Sciatic nerve (tissue), 2 donors: ENCODE measurements at regions not wholly inside any gene's neighbourhood (a gene's known extent, or its start where the extent isn't known, plus 50 kb on each side); places are given as distances from the start of the nearest gene placed in this dataset.
"Not testable (repeated sequence)": the region's sequence is repeated elsewhere in the genome, so short reads cannot be mapped to it uniquely, and the experiment has no call there.

ENCODE experiments used
- ATAC-seq: fragments of 200-7000 bp; cut with Tn5 transposase; one replicate; pipeline ENCODE4 v1.9.1; 2020; ENCODE audit warnings: mild to moderate bottlenecking, moderate library complexity
- DNase-seq: peaks from one replicate; pipeline ENCODE4 v3.0.0-alpha.2; 2020; ENCODE audit warnings: low spot score
- intact Hi-C: fragments of 100-400 bp; cut with DNase I; formaldehyde crosslinking; loops from one replicate; pipeline ENCODE4 v1.14.2; 2022
- donor health status: DM: no; HTN: no; CAD: no.
- donor health status: DM: no; HTN: no; CAD: no.

DNA sequence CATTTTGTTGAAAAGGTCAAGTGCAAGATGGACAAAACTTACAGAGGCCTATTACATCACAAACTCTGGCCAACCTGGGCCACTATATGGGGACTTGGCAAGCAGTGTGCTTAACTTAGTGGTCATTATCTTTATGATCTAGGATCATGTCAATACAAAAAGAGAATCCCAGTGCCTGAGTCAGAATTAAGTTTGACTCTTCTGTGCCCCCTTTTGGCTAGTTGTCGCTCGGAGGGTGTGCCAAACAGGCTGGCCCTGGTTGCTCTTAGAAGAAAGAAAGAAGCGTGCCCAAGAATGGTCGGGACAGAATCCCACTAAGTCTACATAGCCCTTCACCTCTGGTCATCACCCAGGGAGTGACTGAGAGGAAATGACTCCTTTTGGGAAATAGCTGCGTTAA, 100.1 kb downstream of the EIF4E start:
- no peak for DNase-seq
- intact Hi-C loops: no loop called here

DNA sequence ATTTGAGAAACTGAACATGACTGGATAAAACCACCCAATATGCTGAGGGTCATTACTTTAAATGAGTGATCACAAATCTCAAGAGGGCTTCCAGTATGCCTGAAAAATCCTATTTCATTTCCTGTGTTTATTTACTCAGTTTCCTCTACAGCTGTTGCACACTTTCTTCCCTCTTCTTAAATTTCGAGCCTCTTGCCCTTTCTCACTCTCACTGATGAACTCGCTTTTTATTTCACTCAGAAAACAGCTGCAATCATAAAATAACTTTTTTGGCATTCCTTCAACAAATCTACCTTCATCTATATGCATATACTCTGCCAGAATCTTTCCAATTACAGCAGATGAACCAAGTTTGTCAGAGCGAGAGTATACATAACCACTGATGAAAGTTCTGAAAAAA, 101.3 kb downstream of the EIF4E start:
- no peak for ATAC-seq
- intact Hi-C loops: no loop called here
- DNase-seq: no peak

More for the DNA sequence above, 100.1 kb downstream of the EIF4E start:
- ATAC-seq: no peak

DNA sequence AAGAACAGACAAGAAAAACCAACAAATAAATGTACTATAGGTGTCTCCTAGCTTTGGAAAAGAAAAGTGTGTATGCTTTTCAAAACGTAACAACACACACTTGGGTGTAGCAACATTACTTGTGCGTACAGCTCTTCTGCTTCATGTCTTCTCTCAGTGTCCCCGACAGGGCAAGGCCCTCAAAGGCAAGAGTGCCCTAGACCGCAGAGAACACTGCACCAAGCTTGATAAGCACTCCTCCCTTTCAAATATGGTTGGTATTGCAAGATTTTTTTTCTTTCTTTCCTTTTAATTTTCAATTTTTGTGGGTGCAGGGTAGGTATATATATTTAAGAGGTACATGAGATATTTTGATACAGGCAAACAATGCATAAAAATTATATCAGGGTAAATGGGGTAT, 106.8 kb downstream of the EIF4E start:
- intact Hi-C loops: no loop called here
- no peak for ATAC-seq
- DNase-seq: no peak

DNA sequence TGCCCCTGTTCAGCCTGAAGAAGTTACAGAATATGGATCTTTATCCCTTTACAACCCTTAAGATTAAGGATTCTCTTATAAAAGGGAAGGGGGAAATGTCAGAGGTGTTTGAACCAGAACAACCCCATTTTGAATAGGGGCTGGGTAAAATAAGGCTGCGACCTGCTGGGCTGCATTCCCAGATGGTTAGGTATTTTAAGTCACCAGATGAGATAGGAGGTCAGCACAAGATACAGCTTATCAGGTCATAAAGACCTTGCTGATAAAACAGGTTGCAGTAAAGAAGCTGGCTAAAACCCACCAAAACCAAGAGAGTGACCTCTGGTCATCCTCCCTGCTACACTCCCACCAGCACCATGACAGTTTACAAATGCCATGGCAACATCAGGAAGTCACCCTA, 110.8 kb downstream of the EIF4E start:
- ATAC-seq, DNase-seq, intact Hi-C loops: not testable (repeated sequence)

DNA sequence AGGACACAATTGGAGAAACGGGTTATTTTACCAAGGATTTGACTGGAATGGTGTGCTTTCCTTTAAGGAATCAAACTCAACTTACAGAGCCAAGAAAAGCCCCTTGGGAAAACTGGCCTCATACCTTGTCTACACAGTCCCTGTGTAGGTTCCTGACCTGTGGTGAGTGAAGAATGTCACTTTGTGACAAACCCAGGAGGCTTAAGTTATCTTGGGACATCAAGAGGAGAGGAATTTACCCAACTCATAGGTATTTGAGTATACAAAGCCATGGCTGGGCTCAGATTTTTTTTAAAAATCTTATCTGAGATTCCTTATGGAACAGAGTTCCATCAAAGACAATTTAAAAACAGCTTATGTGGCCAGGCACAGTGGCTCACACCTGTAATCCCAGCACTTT, 112.1 kb downstream of the EIF4E start:
- no peak for ATAC-seq
- intact Hi-C loops: no loop called here
- no peak for DNase-seq

DNA sequence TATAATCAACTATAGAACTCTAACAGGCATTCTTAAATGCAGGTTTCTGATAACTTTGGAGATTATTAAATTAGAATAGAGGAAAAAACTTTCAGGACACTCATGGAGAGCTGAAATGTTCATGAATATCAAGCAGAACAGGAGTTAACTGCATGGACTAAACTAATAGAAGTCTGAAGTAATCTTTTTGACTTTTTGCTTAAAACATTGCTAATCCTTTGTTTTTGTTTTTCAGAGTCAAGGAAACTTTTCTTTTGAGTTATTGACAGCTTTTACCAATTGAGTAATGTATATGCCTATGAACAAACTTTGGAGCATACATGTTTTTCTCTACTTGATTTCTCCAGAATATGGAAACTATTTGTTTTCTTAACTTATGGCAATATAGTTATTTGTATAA, 112.5 kb downstream of the EIF4E start:
- ATAC-seq (no peak), DNase-seq (no peak)
- intact Hi-C loops: no loop called here

DNA sequence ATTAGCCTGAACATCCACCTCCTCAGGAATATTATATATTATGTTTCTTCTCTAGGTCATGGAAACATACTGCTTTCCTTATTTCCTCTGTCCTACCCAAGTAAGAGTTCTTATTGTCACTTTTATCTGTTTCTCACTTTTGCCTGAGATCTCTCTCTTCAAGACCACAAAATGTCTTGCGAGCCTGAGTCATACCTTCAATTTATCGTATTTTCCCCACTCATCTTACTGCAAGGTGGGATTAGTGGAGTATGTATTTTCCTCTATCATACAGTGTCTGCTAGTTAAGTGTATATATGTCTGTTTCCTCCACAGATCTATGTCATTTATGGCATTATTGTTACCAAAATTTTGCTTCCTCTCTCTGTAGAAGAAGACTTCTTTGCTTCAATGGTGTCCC, 124.5 kb downstream of the EIF4E start:
- intact Hi-C loops: no loop called here
- DNase-seq (no peak), ATAC-seq (no peak)

DNA sequence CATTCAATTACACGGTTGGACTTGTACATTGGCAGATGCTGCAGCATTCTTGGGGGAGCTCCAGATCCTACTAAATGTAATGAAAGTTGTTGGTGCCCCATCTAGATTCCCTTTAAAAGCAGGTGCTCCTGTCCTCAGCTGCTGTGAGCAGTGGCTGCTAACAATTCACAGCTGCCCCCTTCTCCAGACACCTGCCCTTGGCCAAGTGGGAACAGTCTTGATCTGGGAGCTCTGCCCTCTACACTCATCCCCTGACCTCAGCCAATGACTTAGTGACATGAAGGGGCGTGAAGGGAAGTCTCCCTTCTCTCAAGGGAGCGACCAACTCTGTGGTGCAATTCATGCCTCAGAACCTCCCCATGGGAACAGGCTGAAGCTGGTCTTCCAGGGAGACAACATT, 125.7 kb downstream of the EIF4E start:
- intact Hi-C loops: no loop called here
- DNase-seq: no peak
- no peak for ATAC-seq

DNA sequence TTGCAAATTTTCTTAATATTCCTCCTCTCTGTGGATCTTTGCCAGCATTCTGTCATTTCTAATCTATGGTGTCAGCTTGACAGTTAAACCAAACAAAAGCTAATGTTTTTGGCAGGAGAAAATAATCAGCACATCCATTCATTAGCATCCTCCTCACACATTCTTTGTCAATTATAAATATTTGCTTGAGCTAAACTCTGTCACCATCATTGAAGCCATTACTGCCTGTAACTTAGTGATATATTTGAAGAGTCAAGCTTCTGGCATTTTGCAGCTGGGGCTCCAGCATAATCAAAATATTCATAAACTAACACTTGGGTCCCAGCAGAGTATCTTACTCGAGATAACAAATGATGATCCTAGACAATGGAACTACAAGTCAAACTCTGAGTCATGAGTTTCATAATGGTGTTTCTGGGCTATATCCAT, 126.1 kb downstream of the EIF4E start:
- no peak for DNase-seq
- intact Hi-C loops: no loop called here
- no peak for ATAC-seq

DNA sequence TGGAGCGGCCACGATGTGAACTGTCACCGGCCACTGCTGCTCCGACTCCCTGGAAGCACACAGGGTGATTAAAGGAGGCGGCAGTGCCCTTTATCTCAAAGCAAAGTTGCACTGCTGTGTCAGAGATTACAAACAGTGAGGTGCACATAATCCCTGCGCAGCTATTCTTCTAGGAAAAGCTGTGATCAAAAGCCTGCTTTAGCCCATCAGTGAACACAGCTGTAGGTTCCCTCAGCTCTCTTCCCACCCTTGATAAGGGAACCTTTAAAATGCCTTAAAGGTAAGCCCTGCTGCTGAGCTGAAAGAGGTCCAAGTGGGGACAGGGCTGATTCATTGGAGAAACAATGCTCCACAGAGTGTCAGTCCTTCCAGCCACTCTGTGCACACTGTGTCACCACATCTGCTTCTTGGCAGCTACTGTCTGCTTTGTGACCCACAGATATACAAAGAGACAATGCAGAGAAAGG, 127.6 kb downstream of the EIF4E start:
- intact Hi-C loops: no loop called here
- DNase-seq (no peak), ATAC-seq (no peak)

DNA sequence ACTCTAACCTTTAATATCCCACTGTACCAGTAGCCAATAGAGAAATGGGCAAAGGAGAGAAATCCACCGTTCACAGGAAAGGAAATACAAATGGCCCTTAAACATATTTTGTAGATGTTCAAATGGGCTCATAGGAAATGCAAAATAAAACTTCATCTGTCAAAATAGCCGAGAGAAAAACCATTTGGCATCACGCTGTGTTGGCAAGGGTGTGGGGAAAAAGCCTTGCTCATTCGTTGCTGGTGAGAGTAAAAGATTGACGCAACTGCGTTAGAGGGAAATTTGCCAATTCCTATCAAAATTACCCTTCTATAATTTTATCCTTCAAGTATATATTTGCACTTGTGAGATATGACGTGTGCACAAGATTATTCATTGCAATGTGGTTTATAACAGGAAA, 131.9 kb downstream of the EIF4E start:
- ATAC-seq: no peak
- intact Hi-C loops: no loop called here
- DNase-seq: no peak

DNA sequence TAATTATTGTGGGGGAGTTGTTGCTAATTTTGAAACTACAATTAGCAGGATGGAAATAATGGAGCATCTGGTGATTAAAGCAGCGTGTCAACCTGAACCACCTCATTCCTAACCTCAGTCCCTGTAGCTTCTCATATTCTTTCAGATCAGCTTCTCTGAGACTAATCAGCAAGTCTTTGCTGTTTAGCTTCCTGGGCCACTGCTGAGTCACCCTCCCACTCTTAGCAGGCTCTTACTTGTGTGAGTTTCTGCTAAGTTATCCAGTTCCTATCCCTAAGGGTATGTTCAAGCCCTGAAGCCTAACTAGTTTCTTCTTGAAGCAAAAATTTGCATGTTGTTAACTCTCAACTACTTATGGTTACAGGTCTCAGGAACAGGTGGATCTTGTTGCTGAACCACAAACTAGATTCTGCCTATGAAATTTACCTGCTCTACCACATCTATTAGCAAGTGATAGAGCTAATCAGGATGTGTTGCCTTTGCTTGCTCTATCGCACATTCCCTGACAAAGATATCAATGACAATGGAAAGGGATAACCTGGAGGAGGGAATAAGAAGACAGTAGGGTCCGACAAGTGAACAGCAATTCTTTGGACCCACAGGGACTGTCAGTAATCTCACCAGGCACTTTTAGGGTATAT, 134.2 kb downstream of the EIF4E start:
- intact Hi-C loops: no loop called here
- ATAC-seq: no peak
- no peak for DNase-seq

DNA sequence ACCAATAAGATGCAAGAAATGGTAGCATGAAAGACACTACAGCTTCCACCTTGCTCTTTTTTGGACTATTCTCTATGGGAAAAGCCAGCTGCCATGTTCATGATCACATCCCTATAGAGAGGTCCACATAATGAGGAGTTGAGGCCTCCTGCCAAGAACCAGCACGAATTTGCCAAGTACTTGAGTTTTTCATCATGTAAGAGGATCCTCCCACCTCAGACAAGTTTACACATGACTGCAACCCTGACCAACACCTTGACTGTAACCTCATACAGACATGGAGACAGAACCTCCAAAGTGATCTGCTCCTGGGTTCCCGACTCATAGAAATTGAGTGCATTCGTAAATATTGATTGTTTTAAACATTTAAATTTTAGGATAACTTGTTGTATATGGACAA, 135.2 kb upstream of the TSPAN5 start:
- no peak for ATAC-seq
- intact Hi-C loops: no loop called here
- DNase-seq: no peak

DNA sequence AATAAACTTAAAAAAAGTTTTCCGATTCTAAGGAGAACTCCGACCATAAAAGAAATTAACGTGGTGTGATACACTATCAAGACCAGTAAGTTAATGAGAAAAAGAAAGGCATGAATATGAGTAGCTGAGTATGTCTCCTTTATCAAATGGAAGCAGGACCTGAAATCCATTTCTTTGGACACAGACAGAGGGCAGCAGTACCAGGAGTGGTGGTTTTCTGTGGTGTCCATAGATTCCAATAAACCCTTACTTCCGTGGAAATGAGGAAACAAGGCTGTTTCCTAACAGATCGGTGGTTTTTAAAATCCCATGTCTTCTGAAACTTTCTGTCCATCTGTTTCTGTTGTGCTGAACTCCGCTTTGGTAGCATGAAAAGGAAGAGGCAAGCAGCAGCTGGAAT, 128.5 kb upstream of the TSPAN5 start:
- intact Hi-C loops: no loop called here
- no peak for ATAC-seq
- DNase-seq: no peak

DNA sequence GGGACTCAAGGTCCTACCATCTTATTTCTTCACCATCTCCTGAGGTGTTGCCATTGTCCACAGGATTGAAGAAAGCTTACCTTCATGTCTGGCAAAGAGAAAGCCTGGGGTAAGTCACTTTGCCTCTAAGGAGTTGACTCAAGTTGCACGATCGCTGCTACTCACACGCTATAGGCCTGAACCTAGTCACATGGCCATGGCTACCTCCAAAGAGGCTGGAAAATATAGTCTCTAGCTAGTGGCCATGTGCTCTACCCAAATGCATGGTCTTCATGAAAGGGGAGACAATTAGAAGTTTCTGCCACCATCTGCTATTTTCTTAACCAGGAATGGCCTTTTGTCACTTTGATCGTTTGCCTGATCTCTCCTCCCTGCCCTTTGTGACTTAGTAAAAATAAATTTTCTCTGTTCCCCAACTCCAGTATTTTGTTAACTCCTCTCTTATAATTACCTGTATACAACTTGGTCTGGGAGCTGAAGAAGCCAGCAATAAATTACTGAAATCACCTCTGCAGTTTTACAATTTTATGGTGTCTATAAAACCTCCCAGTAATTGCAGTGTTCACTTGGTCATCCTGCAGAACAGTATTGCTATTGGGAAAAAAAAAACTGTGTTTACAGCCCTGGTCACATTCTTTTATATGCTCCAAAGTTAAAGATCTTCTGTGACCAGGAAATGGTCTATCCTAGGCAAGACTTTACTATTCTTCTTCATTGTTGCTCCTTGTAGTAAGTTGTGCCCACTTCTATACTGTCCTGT, 126.7 kb upstream of the TSPAN5 start:
- DNase-seq (no peak), ATAC-seq (no peak)
- intact Hi-C loops: no loop called here

DNA sequence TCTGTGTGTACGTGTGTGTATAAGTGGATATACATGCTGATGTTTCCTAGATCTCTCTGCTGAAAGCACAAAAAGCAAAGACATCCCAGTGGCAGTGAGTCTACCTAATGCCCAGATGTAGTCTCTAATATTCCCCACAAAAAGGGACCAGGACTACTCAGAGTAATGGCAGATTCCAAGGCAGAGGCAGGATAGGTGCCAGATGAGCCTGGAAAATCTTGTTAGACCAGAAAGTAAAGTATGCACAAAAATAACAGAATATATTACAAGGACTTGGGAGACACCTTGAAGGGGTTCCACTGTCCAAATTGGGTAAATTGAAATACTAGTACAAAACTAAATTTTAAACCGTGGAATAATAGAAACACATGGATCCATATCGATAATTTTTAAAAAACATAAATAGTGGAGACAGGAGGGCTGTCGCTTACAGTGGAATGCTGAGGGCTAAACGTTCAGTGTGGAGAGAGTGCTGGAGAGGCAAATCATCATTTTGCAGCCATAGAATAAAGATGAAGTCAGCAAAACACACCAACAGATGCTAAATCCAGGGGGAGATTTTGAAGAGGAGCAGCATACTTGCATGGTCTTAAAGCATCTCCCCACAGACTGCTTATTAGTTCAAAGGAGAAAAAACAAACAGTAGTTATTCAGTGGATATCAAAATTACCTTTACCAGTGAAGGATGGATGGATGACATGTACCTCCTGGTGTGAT, 123.4 kb upstream of the TSPAN5 start:
- ATAC-seq (no peak), DNase-seq (no peak)
- intact Hi-C loops: no loop called here

DNA sequence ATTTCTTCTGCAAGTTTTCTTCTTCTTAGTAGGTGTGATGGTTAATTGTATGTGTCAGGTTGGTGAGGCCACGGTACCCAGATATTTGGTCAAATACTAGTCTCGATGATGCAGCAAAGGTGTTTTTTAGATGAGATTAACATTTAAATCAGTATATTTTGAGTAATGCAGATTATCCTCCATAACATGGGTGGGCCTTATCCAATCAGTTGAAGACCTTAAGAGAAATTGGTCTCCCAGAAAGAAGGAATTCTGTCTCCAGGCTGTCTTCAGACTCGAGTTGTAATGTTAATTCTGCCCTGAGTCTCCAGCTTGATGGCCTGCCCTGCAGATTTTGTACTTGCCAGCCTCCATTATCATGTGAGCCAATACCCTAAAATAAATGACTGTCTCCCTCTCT, 122.5 kb upstream of the TSPAN5 start:
- no peak for ATAC-seq
- intact Hi-C loops: no loop called here
- no peak for DNase-seq

DNA sequence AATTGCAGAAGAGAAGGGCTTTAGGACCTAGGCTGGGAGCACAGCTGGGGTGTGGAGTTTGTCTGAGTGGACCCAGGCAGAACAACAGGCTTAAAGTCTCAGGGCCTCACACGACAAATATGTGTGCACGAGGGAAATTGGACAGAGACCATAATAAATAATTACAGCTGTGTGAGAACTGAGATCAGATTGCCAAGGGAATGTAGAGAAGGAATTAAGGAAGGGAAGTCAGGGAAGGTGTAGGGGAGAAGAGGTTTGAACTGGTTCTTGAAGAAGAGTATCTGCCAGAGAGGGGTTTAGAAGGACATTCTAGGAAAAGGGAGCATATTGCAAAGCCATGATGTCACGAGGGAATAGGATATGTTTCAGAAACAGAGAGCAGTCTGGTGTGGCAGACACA, 120.7 kb upstream of the TSPAN5 start:
- intact Hi-C loops: no loop called here
- no peak for ATAC-seq
- DNase-seq: no peak

DNA sequence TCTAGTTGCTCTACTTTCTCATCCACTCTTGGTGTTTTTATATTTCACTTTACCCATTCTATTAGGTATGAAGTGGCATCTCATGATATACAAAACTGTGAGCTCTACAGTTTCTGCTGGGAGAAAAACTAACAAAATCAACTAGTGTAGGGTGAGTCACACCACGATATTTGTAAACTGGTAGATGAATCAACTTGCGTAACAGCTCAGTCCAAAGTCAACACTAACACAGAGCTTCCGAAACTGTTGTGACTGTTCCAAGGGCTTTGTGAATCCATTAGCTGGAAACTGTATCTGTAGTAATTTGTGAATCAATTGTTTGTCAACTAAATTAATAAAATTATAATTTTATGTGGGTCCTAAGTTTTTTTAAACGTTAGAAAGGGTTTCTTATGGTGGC, 119.8 kb upstream of the TSPAN5 start:
- intact Hi-C loops: no loop called here

DNA sequence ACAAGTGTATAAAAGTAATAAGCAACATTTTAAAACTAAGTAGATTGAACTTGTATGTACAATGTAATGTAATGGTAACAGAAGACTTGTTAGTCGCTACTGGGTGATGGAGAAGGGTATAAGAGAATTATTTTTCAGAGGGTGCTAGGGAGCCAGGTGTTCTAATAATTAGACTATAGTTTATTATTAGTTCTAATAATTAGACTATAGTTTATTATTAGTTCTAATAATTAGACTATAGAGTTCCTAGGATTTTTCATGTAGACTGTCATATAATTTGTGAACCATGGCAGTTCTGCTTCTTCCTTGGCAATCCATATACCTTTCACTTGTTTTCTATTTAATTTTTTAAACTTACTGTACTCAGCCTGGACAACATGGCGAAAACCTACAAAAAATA, 117.3 kb upstream of the TSPAN5 start:
- DNase-seq (no peak), ATAC-seq (no peak)
- intact Hi-C loops: no loop called here

More for the DNA sequence above, 119.8 kb upstream of the TSPAN5 start:
- DNase-seq (no peak), ATAC-seq (no peak)
